Left ventricle myocardium inferior (tissue), 1 donor: ENCODE measurements at regions not wholly inside any gene's neighbourhood (a gene's known extent, or its start where the extent isn't known, plus 50 kb on each side); places are given as distances from the start of the nearest gene placed in this dataset.

ENCODE experiments used
- DNase-seq: peaks from one replicate; pipeline ENCODE4 v3.0.0-alpha.2; 2020
- H3K27ac ChIP-seq: fragments of 200-600 bp; replicated peaks from 2 replicates; pipeline ENCODE4 v1.8.0; 2021
- H3K27me3 ChIP-seq: fragments of 200-600 bp; 2 replicates; pipeline ENCODE4 v1.8.0; 2021; ENCODE audit warnings: low read depth
- H3K36me3 ChIP-seq: fragments of 200-600 bp; 2 replicates; pipeline ENCODE4 v1.8.0; 2021
- H3K4me1 ChIP-seq: fragments of 200-600 bp; 2 replicates; pipeline ENCODE4 v1.8.0; 2021
- H3K4me3 ChIP-seq: fragments of 200-600 bp; 2 replicates; pipeline ENCODE4 v1.8.0; 2021; ENCODE audit warnings: mild to moderate bottlenecking, moderate library complexity
- H3K9me3 ChIP-seq: fragments of 200-600 bp; replicated peaks from 2 replicates; pipeline ENCODE4 v1.8.0; 2021
- CTCF ChIP-seq: fragments of 200-600 bp; IDR thresholded peaks from 2 replicates; pipeline ENCODE4 v1.8.0; 2021; ENCODE audit warnings: antibody characterized with exemption, mild to moderate bottlenecking, borderline replicate concordance
- intact Hi-C: fragments of 100-400 bp; cut with micrococcal nuclease; formaldehyde crosslinking; loops from one replicate; pipeline ENCODE4 v1.11.0; 2022
- donor health status: DM: no; HTN: yes; CAD: no; lungs with severe emphysema.

- H3K4me3 ChIP-seq, result no peak overlapping the region
- no peaks in the 10 kb centered on the region for H3K36me3 ChIP-seq
- intact Hi-C loops, result no loop called here
- H3K27ac ChIP-seq, result no peak overlapping the region
- no peak for DNase-seq
- no peak for TF ChIP-seq CTCF
- no peaks in the 10 kb centered on the region for H3K27me3 ChIP-seq
- no peaks in the 10 kb centered on the region for H3K4me1 ChIP-seq
- peaks cover 24% of the 10 kb centered on the region for H3K9me3 ChIP-seq
These were observed 268.8 kb downstream of the SLITRK1 start for GRCh38 chr13:83613524-83613923.

GRCh38 chr13:83601539-83601938, 280.7 kb downstream of the SLITRK1 start:
- intact Hi-C loops, result no loop called here
- TF ChIP-seq CTCF, result no peak
- Histone ChIP-seq H3K9me3 (no peaks in the 10 kb centered on the region), H3K27me3 (no peaks in the 10 kb centered on the region), H3K36me3 (no peaks in the 10 kb centered on the region), H3K4me3 (no peak overlapping the region), H3K27ac (no peak overlapping the region), H3K4me1 (no peaks in the 10 kb centered on the region)
- DNase-seq, result no peak

GRCh38 chr13:83592095-83592494, 290.2 kb downstream of the SLITRK1 start:
- no peak for DNase-seq
- no peaks in the 10 kb centered on the region for H3K4me1 ChIP-seq
- no peak overlapping the region for H3K27ac ChIP-seq
- intact Hi-C loops, result no loop called here
- no peaks in the 10 kb centered on the region for H3K9me3 ChIP-seq
- no peaks in the 10 kb centered on the region for H3K36me3 ChIP-seq
- H3K4me3 ChIP-seq, result no peak overlapping the region
- H3K27me3 ChIP-seq, result no peaks in the 10 kb centered on the region
- no peak for TF ChIP-seq CTCF

DNA sequence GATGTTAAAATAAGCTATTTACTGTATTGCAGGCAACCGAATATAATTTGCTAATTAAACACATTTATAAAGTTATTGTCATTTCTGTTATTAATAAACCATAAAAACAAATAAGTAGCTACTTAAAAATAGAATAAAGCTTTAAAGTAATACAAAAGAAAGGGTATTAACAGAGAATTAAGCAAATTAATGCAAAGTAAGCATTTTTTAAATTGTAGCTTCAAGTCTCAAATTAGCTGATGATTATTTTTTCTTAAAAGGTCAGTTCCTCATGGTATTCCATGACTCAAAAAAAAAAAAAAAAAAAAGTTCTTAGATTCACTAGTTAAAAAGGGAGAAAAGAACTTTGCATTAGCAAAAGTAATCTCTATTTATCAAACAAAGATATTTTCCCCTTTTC, 292.5 kb downstream of the SLITRK1 start:
- Histone ChIP-seq H3K27ac (no peak overlapping the region), H3K9me3 (peaks cover 3% of the 10 kb centered on the region), H3K27me3 (no peaks in the 10 kb centered on the region), H3K36me3 (no peaks in the 10 kb centered on the region), H3K4me1 (no peaks in the 10 kb centered on the region), H3K4me3 (no peak overlapping the region)
- TF ChIP-seq CTCF, result no peak
- DNase-seq, result no peak
- intact Hi-C loops, result no loop called here

DNA sequence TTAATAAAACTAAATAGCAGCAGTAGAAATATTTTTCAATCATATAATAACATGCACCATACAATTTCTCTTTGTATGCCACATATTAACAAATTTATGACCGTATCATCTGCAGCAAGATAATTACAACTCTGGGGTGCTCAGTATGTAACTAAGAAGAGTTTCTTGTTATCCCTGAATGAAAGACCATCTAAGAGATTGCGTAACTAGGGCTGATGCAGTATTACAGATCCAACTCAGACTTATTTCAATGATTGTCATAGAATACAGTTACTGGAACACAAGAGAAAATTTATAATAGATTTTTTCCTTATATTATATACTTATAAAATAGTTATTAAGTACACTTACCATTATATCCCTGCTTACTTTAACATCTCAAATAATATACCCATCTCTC, 305.1 kb downstream of the SLITRK1 start:
- no peak overlapping the region for H3K27ac ChIP-seq
- TF ChIP-seq CTCF, result no peak
- no peaks in the 10 kb centered on the region for H3K4me1 ChIP-seq
- H3K4me3 ChIP-seq, result no peak overlapping the region
- H3K9me3 ChIP-seq, result no peaks in the 10 kb centered on the region
- H3K27me3 ChIP-seq, result no peaks in the 10 kb centered on the region
- DNase-seq, result no peak
- intact Hi-C loops, result no loop called here
- no peaks in the 10 kb centered on the region for H3K36me3 ChIP-seq

DNA sequence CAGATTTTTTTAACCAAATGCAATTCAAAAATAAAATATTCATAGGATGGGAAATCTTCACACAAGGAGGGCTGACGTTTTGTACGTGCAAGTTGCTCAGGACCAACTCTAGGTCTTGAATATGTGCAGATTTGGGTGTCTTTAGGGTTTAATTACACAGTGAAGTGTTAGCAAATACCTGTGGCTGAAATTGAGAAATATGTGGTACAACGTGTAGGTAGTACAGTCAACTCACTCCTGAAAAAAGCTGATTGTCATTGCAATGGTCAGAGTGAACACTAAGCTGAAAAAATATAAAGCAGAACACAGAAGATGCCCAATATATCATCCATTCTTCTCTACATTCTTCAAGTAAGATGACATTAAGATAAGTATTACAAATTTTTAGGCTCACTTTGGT, 314.3 kb downstream of the SLITRK1 start:
- H3K36me3 ChIP-seq, result no peaks in the 10 kb centered on the region
- H3K27me3 ChIP-seq, result no peaks in the 10 kb centered on the region
- no peak overlapping the region for H3K27ac ChIP-seq
- TF ChIP-seq CTCF, result no peak
- H3K4me3 ChIP-seq, result no peak overlapping the region
- no peak for DNase-seq
- intact Hi-C loops, result no loop called here
- H3K9me3 ChIP-seq, result no peaks in the 10 kb centered on the region
- H3K4me1 ChIP-seq, result no peaks in the 10 kb centered on the region
